Prostate gland (tissue), 2 donors: ENCODE measurements at regions not wholly inside any gene's neighbourhood (a gene's known extent, or its start where the extent isn't known, plus 50 kb on each side); places are given as distances from the start of the nearest gene placed in this dataset.

Source experiments
- DNase-seq: peaks from one replicate; pipeline ENCODE4 v3.0.0-alpha.2; 2019; ENCODE audit warnings: low spot score
- H3K27ac ChIP-seq, 2 donors: fragments of 200-600 bp; sonication (generic); 2 replicates each; pipeline ENCODE4 v1.5.1; 2017 to 2019
- H3K27me3 ChIP-seq: fragments of 200-600 bp; sonication (generic); replicated peaks from 2 replicates; pipeline ENCODE4 v1.5.1; 2019; ENCODE audit not compliant: insufficient read depth
- H3K36me3 ChIP-seq, 2 donors: fragments of 200-600 bp; sonication (generic); 1 replicate in 1 of 2; 2 replicates in 1 of 2; pipeline versions ENCODE4 v1.5.1 to v1.8.1; 2017 to 2019
- H3K4me1 ChIP-seq: fragments of 200-600 bp; sonication (generic); replicated peaks from 2 replicates; pipeline ENCODE4 v1.5.1; 2019
- H3K4me3 ChIP-seq, 2 donors: fragments of 200-600 bp; sonication (generic); 2 replicates each; pipeline ENCODE4 v1.5.1; 2017 to 2019
- H3K9me3 ChIP-seq: fragments of 200-600 bp; sonication (generic); 2 replicates; pipeline ENCODE4 v1.5.1; 2017
- POLR2A ChIP-seq: fragments of 450-650 bp; IDR thresholded peaks from one replicate; pipeline ENCODE4 v1.6.1; 2016; ENCODE audit warnings: antibody characterized with exemption, mild to moderate bottlenecking
- POLR2AphosphoS5 ChIP-seq: sonication (generic); formaldehyde crosslinking; IDR thresholded peaks from one replicate; pipeline ENCODE4 v1.6.1; 2017; ENCODE audit warnings: antibody characterized with exemption
- WGBS: methylation state at CpG from one replicate; pipeline ENCODE4 v1.1.5; 2018; 5-methylcytosine and 5-hydroxymethylcytosine counted together
- intact Hi-C: fragments of 100-400 bp; cut with DNase I; formaldehyde crosslinking; loops from one replicate; pipeline ENCODE4 v1.14.2; 2022
- TF ChIP-seq, protein P1 (sequence below), 4 experiments: fragments of 200-600 bp in 2 of 4; fragments of 450-650 bp in 2 of 4; sonication (generic) in 2 of 4; IDR thresholded peaks; 1 replicate in 3 of 4; 2 replicates in 1 of 4; pipeline ENCODE4 v1.5.1; 2016 to 2019; ENCODE audit warnings: antibody characterized with exemption in 4 of 4, mild to moderate bottlenecking in 2 of 4, moderate library complexity in 2 of 4

GRCh38 chr2:19801367-19802080 lies 100.3 kb downstream of the TTC32 start:
- peak; percentile 25 for DNase-seq
- no peak overlapping the region for H3K4me3 ChIP-seq
- H3K9me3 ChIP-seq = no peaks in the 10 kb centered on the region
- H3K27ac ChIP-seq = no peak overlapping the region
- no peaks in the 10 kb centered on the region for H3K27me3 ChIP-seq
- peaks cover 15% of the 10 kb centered on the region for H3K4me1 ChIP-seq
- WGBS = 68% methylated on average over 15 of the region's 15 CpGs
- no peaks in the 10 kb centered on the region for H3K36me3 ChIP-seq
- intact Hi-C loops = loop anchor here (5.0 kb wide), 1 partner anchor 56 kb away; no protein-coding TSS in a partner anchor
- TF ChIP-seq, protein P1, sequence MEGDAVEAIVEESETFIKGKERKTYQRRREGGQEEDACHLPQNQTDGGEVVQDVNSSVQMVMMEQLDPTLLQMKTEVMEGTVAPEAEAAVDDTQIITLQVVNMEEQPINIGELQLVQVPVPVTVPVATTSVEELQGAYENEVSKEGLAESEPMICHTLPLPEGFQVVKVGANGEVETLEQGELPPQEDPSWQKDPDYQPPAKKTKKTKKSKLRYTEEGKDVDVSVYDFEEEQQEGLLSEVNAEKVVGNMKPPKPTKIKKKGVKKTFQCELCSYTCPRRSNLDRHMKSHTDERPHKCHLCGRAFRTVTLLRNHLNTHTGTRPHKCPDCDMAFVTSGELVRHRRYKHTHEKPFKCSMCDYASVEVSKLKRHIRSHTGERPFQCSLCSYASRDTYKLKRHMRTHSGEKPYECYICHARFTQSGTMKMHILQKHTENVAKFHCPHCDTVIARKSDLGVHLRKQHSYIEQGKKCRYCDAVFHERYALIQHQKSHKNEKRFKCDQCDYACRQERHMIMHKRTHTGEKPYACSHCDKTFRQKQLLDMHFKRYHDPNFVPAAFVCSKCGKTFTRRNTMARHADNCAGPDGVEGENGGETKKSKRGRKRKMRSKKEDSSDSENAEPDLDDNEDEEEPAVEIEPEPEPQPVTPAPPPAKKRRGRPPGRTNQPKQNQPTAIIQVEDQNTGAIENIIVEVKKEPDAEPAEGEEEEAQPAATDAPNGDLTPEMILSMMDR (IDR thresholded peaks at IDR 0.05) = no peak
- TF ChIP-seq POLR2AphosphoS5 (peak; percentile 52), POLR2A (no peak)

DNA sequence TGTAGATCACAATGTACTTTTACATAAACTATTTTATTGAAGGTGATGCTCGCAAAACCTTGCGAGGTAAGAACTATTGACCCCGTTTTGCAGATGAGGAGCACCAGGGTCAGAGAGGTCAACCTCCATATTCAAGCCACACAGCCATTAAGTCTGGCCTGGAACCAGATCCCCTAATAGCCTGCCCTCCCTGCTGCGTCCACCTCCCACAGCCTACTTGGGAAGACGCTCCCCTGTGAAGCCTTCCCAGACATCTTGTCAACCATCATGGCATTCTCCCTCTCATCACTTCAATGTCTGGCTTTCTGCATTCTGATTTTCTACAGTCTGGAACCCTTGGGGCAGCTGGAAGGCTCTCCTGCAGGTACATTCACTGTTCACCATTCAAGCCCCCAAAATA lies 101.0 kb downstream of the TTC32 start:
- H3K27me3 ChIP-seq = no peaks in the 10 kb centered on the region
- TF ChIP-seq POLR2A = no peak
- TF ChIP-seq POLR2AphosphoS5 = no peak
- TF ChIP-seq, protein P1 (IDR thresholded peaks at IDR 0.05) = no peak
- H3K4me1 ChIP-seq = peaks cover 15% of the 10 kb centered on the region
- no peak overlapping the region for H3K4me3 ChIP-seq
- DNase-seq = no peak
- intact Hi-C loops = loop anchor here (5.0 kb wide), 1 partner anchor 57 kb away; no protein-coding TSS in a partner anchor
- H3K36me3 ChIP-seq = no peaks in the 10 kb centered on the region
- no peaks in the 10 kb centered on the region for H3K9me3 ChIP-seq
- WGBS = 70% methylated on average over 5 of the region's 5 CpGs
- no peak overlapping the region for H3K27ac ChIP-seq

- Histone ChIP-seq H3K4me1 (peaks cover 15% of the 10 kb centered on the region), H3K9me3 (no peaks in the 10 kb centered on the region), H3K36me3 (no peaks in the 10 kb centered on the region), H3K27me3 (no peaks in the 10 kb centered on the region), H3K27ac (no peak overlapping the region), H3K4me3 (no peak overlapping the region)
- 63% methylated on average over 8 of the region's 8 CpGs for WGBS
- intact Hi-C loops = loop anchor here (5.0 kb wide), 1 partner anchor 57 kb away; no protein-coding TSS in a partner anchor
- no peak for DNase-seq
- TF ChIP-seq, protein P1 (IDR thresholded peaks at IDR 0.05) = no peak
- TF ChIP-seq POLR2A (no peak), POLR2AphosphoS5 (no peak)
Observed at GRCh38 chr2:19799881-19800780, 101.7 kb downstream of the TTC32 start.

DNA sequence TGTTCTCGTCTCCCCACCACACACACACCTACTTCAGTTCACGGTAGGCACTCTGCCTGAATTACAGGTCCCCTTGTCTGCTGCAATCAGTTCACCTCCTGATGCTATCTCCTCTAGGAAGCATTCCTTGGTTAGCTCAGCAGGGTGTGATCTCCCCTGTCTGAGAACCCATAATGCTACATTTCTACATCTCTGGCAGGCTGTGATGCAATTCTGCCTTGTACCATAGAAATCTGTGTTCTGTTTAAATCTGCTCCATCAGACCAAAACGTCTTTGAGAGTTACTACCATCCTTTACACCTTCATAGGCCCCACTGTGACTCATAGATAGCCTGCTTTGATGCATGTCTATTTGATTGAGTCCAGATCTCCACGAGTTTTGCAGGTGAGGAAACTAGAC lies 103.9 kb downstream of the TTC32 start:
- intact Hi-C loops = no loop called here
- H3K36me3 ChIP-seq = no peaks in the 10 kb centered on the region
- H3K9me3 ChIP-seq = no peaks in the 10 kb centered on the region
- no peak overlapping the region for H3K4me3 ChIP-seq
- no peak for DNase-seq
- WGBS = 74% methylated on average over 4 of the region's 4 CpGs
- no peak overlapping the region for H3K27ac ChIP-seq
- H3K4me1 ChIP-seq = peaks cover 13% of the 10 kb centered on the region
- H3K27me3 ChIP-seq = no peaks in the 10 kb centered on the region
- no peak for TF ChIP-seq POLR2A
- TF ChIP-seq, protein P1 (IDR thresholded peaks at IDR 0.05) = no peak
- no peak for TF ChIP-seq POLR2AphosphoS5
